Adrenal gland (tissue), 9 donors: ENCODE measurements at regions not wholly inside any gene's neighbourhood (a gene's known extent, or its start where the extent isn't known, plus 50 kb on each side); places are given as distances from the start of the nearest gene placed in this dataset.

Source experiments
- DNase-seq, 7 donors: peaks; one replicate each; pipeline ENCODE4 v3.0.0-alpha.2; 2019 to 2020
- H3K27ac ChIP-seq, 5 donors: fragments of 200-600 bp; sonication (generic) in 4 of 5; 1 replicate in 3 of 5; 2 replicates in 2 of 5; pipeline versions ENCODE4 v1.5.1 to v1.8.0; 2016 to 2020; ENCODE audit warnings: mild to moderate bottlenecking in 1 of 5
- H3K27me3 ChIP-seq: fragments of 200-600 bp; 2 replicates; pipeline ENCODE4 v1.8.0; 2021
- H3K36me3 ChIP-seq, 2 donors: fragments of 200-600 bp; replicated peaks in 1 of 2; 1 replicate in 1 of 2; 2 replicates in 1 of 2; pipeline versions ENCODE4 v1.5.1 to v1.8.0; 2018 to 2022
- H3K4me1 ChIP-seq, 2 donors: fragments of 200-600 bp; replicated peaks in 1 of 2; 1 replicate in 1 of 2; 2 replicates in 1 of 2; pipeline versions ENCODE4 v1.5.1 to v1.8.0; 2018 to 2021
- H3K4me3 ChIP-seq, 4 donors: fragments of 200-600 bp; sonication (generic) in 3 of 4; one replicate each; pipeline ENCODE4 v1.5.1; 2016 to 2018
- H3K9me3 ChIP-seq, 3 donors: fragments of 200-600 bp; sonication (generic) in 1 of 3; replicated peaks in 1 of 3; 1 replicate in 2 of 3; 2 replicates in 1 of 3; pipeline versions ENCODE4 v1.5.1 to v1.8.0; 2016 to 2021
- POLR2A ChIP-seq, 2 donors: fragments of 450-650 bp; IDR thresholded peaks; one replicate each; pipeline ENCODE4 v1.6.1; 2017; ENCODE audit warnings: antibody characterized with exemption in 2 of 2, mild to moderate bottlenecking in 2 of 2, moderate library complexity in 1 of 2
- WGBS, 4 donors: extraction: QIAGEN DNeasy Blood & Tissue Kit in 2 of 4; methylation state at CpG; one replicate each; pipeline versions ENCODE4 v1.1.5 to v1.1.7; 2013 to 2017; 5-methylcytosine and 5-hydroxymethylcytosine counted together
- intact Hi-C, 2 donors: fragments of 100-400 bp; cut with DNase I; formaldehyde crosslinking; loops; one replicate each; pipeline versions ENCODE4 v1.14.1 to v1.15.0; 2022 to 2023
- TF ChIP-seq, protein P1 (sequence below), 6 experiments: fragments of 450-650 bp in 4 of 6; fragments of 200-600 bp in 2 of 6; sonication (generic) in 1 of 6; IDR thresholded peaks; 1 replicate in 5 of 6; 2 replicates in 1 of 6; pipeline versions ENCODE4 v1.5.1 to v1.8.0; 2016 to 2021; ENCODE audit warnings: antibody characterized with exemption in 6 of 6, mild to moderate bottlenecking in 2 of 6, moderate library complexity in 1 of 6
- donor health status: healthy with polysubstance abuse.
- donor health status: Bipolar disorder and iron deficiency.
- donor health status: DM: yes; HTN: yes; CAD: no.
- donor health status: DM: no; HTN: no; CAD: no.
- donor health status: DM: no; HTN: no; CAD: no.

GRCh38 chr21:27831177-27831576, 864.3 kb upstream of the ADAMTS5 start:
- Histone ChIP-seq H3K27me3 (no peaks in the 10 kb centered on the region), H3K9me3 (peaks cover 0 to 6% (median 0%) of the 10 kb centered on the region in 3 donors), H3K36me3 (no peaks in the 10 kb centered on the region), H3K4me3 (no peak overlapping the region), H3K27ac (no peak overlapping the region), H3K4me1 (no peaks in the 10 kb centered on the region)
- intact Hi-C loops: no loop called here
- TF ChIP-seq, protein P1, sequence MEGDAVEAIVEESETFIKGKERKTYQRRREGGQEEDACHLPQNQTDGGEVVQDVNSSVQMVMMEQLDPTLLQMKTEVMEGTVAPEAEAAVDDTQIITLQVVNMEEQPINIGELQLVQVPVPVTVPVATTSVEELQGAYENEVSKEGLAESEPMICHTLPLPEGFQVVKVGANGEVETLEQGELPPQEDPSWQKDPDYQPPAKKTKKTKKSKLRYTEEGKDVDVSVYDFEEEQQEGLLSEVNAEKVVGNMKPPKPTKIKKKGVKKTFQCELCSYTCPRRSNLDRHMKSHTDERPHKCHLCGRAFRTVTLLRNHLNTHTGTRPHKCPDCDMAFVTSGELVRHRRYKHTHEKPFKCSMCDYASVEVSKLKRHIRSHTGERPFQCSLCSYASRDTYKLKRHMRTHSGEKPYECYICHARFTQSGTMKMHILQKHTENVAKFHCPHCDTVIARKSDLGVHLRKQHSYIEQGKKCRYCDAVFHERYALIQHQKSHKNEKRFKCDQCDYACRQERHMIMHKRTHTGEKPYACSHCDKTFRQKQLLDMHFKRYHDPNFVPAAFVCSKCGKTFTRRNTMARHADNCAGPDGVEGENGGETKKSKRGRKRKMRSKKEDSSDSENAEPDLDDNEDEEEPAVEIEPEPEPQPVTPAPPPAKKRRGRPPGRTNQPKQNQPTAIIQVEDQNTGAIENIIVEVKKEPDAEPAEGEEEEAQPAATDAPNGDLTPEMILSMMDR (IDR thresholded peaks at IDR 0.05): no peak
- no peak for TF ChIP-seq POLR2A (IDR thresholded peaks at IDR 0.05)
- 0 to 41% (median 32%) methylated on average over 1 of the region's 1 CpG for WGBS, 4 donors
- DNase-seq: no peak

DNA sequence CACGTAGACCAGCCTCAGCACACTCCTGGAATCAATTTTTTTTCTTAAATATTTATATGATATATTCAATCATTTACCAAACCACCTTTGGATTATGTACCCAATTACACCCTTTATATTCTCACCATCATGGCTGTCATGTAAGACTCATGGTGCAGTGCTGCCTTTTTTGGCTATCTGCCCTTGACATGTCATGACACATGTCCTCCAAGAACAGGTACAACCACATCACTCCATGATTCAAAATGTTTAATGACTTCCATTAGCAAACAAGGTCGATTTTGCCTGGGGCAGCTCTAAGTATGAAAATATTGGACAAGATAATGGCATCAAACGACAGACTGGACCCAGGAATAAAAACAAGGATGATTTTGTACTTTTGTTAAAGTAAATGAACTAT, 861.1 kb upstream of the ADAMTS5 start:
- no peaks in the 10 kb centered on the region for H3K36me3 ChIP-seq
- no peak for TF ChIP-seq POLR2A (IDR thresholded peaks at IDR 0.05)
- TF ChIP-seq, protein P1 (IDR thresholded peaks at IDR 0.05): no peak
- 54 to 63% (median 60%) methylated on average over 3 of the region's 3 CpGs for WGBS, 4 donors
- no peak overlapping the region for H3K27ac ChIP-seq
- H3K27me3 ChIP-seq: no peaks in the 10 kb centered on the region
- H3K9me3 ChIP-seq: no peaks in the 10 kb centered on the region
- intact Hi-C loops: no loop called here
- no peak for DNase-seq
- H3K4me3 ChIP-seq: no peak overlapping the region
- no peaks in the 10 kb centered on the region for H3K4me1 ChIP-seq

GRCh38 chr21:27825035-27825434, 858.1 kb upstream of the ADAMTS5 start:
- H3K27me3 ChIP-seq: no peaks in the 10 kb centered on the region
- H3K9me3 ChIP-seq: no peaks in the 10 kb centered on the region
- DNase-seq: no peak
- no peak overlapping the region for H3K4me3 ChIP-seq
- no peaks in the 10 kb centered on the region for H3K36me3 ChIP-seq
- TF ChIP-seq, protein P1 (IDR thresholded peaks at IDR 0.05): no peak
- TF ChIP-seq POLR2A (IDR thresholded peaks at IDR 0.05): no peak
- intact Hi-C loops: no loop called here
- no peaks in the 10 kb centered on the region for H3K4me1 ChIP-seq
- WGBS, 4 donors: 69 to 84% (median 77%) methylated on average over 5 of the region's 5 CpGs
- no peak overlapping the region for H3K27ac ChIP-seq

GRCh38 chr21:27823652-27824201, 856.8 kb upstream of the ADAMTS5 start:
- no peak for DNase-seq

More at GRCh38 chr21:27823652-27824201, 856.8 kb upstream of the ADAMTS5 start:
- no peaks in the 10 kb centered on the region for H3K36me3 ChIP-seq
- intact Hi-C loops: no loop called here
- no peak overlapping the region for H3K27ac ChIP-seq
- H3K27me3 ChIP-seq: no peaks in the 10 kb centered on the region
- TF ChIP-seq, protein P1 (IDR thresholded peaks at IDR 0.05): no peak
- no peak for TF ChIP-seq POLR2A (IDR thresholded peaks at IDR 0.05)
- H3K4me3 ChIP-seq: no peak overlapping the region
- H3K4me1 ChIP-seq: no peaks in the 10 kb centered on the region
- 59 to 75% (median 71%) methylated on average over 8 of the region's 8 CpGs for WGBS, 4 donors
- H3K9me3 ChIP-seq: no peaks in the 10 kb centered on the region
